ENCODE measurements at regions not wholly inside any gene's neighbourhood (a gene's known extent, or its start where the extent isn't known, plus 50 kb on each side); places are given as distances from the start of the nearest gene placed in this dataset.

DNA sequence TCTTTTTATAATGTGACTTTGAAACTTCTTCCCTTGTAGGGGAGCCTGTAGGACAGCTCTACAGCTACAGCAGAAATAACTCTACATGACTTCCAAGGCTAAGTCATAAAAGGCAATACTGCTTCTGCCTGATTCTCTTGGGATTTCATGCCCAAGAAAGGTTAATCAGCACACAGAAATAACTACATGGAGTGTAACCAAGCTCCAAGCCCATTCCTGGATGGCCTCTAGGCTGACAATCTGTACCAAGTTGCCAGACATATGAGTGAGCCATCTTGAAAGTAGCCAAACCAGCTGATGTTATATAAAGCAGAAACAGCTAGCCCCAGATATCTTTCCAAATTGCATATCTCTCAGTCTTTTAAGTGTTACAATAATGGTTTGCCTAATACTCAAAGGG lies 75.8 kb upstream of the OSTN start:
- TF ChIP-seq, protein P1, sequence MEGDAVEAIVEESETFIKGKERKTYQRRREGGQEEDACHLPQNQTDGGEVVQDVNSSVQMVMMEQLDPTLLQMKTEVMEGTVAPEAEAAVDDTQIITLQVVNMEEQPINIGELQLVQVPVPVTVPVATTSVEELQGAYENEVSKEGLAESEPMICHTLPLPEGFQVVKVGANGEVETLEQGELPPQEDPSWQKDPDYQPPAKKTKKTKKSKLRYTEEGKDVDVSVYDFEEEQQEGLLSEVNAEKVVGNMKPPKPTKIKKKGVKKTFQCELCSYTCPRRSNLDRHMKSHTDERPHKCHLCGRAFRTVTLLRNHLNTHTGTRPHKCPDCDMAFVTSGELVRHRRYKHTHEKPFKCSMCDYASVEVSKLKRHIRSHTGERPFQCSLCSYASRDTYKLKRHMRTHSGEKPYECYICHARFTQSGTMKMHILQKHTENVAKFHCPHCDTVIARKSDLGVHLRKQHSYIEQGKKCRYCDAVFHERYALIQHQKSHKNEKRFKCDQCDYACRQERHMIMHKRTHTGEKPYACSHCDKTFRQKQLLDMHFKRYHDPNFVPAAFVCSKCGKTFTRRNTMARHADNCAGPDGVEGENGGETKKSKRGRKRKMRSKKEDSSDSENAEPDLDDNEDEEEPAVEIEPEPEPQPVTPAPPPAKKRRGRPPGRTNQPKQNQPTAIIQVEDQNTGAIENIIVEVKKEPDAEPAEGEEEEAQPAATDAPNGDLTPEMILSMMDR (IDR thresholded peaks at IDR 0.05; ENCODE audit: low read depth, low read length, poor library complexity, severe bottlenecking) = no peak
- TF ChIP-seq EZH2phosphoT487 (IDR thresholded peaks at IDR 0.05; ENCODE audit: borderline replicate concordance, low read length) = no peak

Measured in DOHH2 (cell line).